ENCODE measurements at regions not wholly inside any gene's neighbourhood (a gene's known extent, or its start where the extent isn't known, plus 50 kb on each side); places are given as distances from the start of the nearest gene placed in this dataset.
"Not testable (repeated sequence)": the region's sequence is repeated elsewhere in the genome, so short reads cannot be mapped to it uniquely, and the experiment has no call there.

DNA sequence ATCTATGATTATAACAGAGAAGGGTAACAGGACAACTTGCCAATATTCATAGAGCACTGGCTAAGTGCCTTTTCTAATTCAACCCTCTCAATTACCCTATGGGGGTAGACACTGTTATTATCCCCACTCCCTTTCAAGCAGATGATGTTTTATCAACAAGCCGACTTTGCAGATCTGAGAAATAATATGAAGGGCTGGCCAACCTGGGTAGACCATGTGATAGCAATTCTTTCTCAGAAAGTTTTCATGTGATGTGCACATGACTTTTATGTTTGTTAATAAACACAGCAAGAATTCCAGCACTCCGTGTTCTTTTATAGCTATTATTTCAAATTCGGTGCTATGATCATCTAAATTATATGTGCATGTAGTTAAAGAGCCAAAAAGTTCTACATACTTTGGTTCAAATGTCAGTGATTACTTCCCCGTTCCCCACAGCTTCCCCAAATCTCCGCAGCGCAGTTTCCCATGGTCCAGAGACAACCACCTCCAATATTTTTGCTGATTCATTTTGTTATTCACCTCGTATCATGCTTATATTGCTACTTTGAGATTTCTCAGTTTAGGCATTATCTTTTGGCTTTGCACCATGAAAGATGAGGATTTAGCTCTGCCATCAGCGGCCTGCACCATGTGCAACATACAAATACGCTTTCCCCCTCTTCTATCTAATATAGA lies 96.7 kb upstream of the GADD45A start:
- no peak for FAIRE-seq

DNA sequence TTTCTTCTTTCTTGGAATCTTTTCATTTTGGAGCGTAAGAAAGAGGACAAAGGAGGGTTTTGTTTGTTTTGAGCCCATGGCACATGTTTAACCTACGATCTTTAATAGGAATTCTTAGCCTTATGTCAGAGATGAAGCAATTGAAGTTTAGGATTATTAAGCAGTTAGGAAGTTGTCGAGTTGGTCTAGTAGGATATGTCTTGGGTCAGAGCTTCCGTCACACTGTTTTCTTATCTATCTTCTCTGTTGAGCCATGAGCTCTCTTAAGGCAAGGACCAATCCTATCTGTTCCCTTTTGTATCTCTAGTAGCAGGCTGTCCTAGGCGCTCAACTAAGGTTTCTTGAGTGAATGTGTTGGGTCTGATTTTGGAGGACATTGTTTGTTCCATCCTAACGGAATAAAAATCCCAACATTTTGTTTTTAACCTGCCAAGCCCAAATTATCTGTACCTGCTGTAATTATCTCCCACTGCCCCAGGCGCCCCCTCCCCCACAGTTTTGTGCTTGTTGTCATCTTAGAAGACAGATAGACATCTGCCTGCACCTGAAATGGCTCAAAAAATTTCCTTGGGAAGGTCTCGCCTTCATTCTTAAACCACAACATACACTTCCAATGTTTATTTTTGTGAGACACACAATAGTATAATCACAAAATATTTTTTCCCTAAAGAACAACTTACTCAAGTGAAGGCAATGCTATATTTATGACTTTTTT lies 95.3 kb upstream of the GADD45A start:
- FAIRE-seq = no peak

DNA sequence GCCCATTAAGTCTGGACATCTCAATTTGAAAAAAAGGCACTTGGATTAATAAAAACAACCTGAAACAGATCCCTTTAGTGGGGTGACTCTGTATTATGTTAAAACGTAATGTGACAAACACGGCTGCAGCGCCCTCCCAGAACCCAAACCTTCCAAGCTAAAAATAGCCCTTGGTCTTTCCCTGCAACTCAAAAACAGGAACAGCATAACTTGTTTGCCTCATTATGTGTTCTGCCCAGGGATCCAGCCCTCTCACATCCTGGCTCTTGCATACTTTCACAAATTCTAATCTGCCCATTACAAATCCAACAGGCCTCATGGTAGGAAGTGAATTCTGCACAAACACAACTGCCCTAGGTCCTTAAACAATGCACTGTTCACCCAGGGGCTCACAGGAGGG lies 94.7 kb upstream of the GADD45A start:
- FAIRE-seq = no peak

DNA sequence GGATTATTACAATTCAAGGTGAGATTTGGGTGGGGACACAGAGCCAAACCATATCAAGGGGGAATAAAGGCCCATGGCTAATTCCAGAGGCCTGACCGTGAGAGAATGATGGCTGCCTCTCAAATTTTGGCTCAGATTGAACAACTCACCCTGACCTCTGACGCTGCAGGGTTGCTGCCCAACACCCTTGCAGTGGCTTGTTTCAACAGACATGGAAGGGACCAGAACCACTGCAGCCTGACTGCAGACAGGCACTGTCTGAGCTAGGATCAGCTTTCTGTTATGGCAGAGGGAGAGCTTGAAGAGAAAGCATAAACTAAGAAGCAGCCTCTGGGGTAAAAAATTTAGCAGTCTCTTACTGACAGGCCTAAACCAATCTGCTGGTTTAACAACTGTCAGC lies 90.2 kb upstream of the GADD45A start:
- FAIRE-seq = no peak

DNA sequence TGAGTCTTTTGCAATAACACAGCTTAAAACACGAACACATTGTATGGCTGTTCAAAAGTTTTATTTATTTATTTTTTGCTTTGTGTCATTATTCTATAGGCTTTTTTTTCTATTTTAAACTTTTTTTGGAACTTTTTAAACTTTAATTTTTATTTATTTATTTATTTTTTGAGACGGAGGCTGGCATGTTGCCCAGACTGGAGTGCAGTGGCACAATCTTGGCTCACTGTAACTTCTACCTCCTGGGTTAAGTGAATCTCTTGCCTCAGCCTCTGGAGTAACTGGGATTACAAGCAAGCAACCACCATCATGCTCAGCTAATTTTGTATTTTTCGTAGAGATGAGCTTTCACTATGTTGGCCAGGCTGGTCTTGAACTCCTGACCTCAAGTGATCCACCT lies 88.3 kb upstream of the GADD45A start:
- FAIRE-seq = no peak

DNA sequence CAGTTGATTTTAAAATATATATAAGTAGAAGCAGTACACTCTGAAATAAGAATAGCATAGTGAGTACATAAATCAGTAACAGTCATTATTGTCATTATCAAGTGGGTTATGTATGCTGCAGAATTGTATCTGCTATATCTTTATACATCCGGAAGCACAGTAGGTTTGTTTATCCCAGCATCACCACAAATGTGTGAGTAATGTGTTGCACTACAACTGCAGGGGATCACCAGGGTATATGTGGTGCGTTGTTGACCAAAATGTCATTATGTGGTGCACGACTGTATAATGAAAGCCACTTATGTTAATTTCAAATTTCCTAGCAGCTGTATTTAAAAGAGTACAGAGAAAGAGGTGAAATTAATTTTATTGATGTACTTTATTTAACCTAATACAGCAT lies 87.7 kb upstream of the GADD45A start:
- no peak for FAIRE-seq

DNA sequence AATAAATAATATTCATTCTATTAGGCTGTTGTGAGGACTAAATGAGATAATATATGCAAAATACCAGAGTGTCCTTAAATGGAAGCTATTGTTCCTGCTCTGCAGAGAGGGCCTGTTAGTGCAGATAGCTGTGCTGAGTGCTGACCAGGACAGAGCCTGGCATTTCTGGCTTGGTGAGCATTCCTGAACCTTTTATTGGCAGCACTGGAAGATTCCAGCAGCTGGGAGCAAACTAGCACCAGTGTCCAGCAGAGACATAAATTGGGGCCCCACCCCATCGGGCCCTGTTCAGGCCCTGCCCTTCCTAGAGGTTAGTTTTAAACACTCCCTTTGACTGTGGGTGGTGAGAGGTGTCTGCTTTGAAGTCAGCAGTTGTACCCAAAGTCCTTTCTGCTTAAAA lies 85.9 kb upstream of the GADD45A start:
- FAIRE-seq = no peak

DNA sequence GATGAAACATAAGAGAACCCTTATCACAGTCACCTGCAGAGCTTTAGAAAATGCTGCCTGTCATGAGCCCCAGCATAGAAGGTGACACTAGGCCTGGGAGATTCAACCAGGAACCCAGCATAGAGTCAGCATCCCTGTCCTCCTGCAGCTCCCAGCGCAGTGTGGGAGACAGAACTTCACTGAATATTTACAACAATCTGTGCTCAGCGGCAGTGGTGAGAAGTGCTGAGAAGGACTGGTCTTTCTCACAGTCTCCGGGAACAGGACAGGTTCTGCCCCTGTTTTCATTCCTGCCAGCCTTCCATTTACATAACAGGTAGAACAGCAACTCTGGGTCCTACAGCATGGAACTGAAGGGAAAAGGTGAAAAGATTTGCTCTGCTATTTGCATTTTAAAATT lies 83.5 kb upstream of the GADD45A start:
- no peak for FAIRE-seq

DNA sequence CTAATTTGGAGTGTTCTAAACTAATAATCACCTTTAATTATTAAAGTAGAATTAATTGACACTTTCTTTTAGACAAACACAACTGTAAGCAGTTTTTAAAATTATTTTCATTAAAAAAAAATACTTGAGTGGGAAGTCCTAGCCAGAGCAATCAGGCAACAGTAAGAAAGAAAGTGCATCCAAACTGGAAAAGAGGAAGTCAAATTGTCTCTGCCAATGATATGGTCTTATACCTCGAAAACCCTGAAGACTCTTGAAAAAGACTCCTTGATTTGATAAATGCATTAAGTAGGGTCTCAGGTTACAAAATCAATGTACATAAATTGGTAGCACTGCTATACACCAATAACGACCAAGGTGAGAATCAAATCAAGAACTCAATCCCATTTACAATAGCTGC lies 83.0 kb upstream of the GADD45A start:
- no peak for FAIRE-seq

DNA sequence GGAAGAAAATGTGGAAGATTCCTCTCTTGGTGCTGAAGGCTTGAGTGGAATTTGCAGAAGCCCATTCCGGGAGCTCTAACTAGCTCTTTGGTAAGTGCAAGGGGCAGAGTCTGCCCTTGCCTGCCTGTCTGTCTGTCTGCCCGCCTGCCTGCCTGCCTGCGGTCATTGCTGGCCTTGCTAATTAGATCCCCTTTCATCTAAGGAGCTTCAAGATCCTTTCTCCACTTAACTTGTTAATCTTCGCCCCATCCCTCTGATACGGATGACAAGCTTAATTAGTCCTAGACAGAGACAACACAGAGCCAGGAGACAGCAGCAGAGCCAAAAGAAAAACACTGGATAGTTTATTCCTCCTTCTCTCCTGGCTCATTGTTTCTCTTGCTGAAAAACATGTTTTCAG lies 80.2 kb upstream of the GADD45A start:
- no peak for FAIRE-seq

DNA sequence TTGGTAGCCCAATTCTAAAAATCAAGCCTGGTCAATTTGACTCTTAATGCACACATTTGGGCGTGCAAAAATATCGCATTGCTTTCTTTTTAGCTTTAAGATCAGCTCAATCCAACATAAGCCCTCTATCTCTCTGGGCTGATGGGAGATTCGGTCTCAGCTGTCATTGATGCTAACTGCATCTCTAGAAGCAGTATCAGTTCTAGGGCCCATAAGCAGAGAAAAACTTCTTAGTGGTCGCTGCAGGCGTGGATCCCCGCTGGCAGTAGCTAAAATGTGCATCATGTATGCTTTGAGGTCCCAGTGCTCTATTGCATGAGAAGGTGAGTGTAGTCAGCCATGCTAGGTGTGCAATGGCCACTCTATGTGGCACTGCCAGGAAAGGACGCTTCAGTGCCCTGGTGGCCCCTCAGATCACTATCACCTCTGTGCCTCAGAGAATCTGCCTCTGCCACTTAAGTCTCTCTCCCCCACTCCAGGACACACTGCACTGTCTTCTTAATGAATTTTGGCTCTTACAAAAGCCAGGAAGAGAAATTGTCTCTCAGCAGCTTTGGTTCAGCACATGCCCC lies 79.7 kb upstream of the GADD45A start:
- no peak for FAIRE-seq

DNA sequence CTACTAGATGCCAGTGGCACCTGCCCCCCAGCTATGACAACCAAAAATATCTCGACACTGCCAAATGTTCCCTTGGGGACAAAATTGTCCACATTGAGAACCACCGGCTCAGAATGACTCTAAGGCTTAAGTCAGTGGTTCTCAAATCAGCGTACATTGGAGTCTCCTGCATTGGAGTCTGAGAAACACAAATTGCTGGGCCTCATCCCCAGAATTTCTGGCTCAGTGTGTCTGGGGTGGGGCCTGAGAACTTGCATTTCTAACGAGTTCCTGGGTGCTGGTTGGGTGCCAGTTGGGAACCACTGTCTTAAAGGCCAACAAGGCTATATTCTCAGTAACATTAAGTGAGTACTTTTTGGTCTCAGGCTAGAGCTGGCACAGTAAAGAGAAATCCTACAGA lies 77.7 kb upstream of the GADD45A start:
- FAIRE-seq = no peak

DNA sequence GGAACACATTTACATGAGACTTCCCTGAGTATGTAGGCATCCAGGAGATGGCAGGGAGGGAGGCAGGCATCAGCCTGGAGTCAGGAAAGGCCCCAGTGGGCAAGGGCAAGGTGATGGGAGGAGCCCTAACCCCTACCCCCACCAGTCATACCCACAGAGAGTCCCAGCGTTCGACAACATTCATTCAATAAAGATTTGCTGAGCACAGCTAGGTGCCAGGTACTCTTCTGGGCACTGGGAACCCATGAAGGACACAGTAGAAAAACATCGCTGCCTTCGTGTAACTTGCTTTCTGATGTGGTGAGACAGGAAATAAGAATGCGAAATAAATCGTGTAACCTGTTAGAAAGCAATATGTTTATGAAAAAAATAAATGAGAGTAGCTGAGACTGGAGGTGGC lies 77.3 kb upstream of the GADD45A start:
- no peak for FAIRE-seq

DNA sequence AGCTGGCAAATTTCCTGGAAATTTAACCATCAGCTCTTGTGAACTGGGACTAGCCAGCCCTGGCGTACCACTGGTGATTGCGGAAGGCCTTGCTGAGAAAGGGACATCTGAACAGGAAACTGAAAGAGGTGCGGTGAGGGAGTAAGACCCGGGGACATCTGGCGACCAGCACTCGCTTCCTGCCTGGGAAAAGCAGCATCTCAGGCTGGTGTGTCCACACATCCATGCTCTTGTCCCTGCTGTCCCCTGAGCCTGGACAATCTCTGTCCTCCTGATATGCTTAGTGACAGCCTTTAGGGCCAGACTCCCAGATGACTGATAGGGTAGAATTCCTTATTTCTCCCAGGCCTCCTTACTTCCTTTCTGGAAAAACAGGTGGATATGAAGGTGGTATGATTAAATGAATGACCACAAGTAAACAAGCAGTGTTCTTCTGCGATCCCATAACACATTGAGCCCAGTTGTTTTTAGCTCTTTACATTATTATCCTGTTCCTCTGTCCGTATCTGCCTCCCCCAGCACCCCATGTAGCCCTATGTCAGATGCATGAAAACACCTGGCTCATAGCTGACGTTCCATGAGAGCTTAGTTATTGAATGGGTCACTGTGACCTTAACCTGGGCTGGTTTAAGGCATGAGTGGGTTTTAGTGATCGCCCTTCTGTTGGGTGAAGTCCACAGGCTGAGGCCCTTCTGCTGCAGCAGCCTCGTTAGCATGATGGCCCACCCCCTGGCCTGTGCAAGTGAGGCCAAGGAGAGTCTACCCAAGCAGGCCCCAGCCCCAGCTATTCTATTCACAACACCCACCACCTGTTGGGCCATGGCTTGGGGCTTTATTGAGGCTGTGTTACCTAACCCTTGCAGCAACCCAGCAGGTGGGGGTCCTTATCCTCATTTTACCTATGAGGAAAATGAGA lies 76.1 kb upstream of the GADD45A start:
- no peak for FAIRE-seq

DNA sequence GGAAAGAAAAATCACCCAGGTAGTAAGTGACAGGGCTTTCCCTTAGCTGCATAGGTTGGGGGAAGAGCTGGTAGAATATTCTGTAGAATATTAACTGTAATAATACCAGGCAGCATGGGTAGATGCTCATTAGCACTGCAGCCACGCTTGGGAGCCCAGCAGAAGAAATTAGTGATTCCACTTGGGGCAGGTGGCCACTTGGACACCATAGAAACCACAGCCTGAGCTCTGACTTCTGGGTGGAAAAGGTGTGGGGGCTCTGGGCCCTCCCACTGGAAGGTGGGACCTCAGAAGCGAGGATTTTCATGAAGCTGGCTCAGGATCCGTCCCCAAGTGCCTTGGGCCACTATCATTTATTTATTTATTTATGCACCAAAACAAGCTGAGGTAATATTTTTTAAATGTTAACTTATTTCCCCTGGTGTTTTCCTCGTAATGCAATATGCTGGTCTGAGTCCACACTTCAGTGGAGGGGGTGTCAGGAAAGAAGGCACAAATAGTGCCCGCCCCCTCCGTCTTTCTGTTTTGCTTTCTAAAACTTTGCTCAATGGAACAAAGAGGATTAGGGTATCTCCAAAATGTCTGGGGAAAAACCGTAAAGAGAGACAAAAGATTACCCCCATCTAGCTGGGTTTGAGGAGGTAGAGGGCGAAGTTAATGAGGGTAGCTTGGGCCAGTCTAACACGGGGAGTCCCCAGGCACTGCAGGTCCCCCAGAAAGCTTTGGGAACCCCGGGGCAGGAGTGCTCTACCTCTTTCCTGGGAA lies 75.2 kb upstream of the GADD45A start:
- no peak for FAIRE-seq

DNA sequence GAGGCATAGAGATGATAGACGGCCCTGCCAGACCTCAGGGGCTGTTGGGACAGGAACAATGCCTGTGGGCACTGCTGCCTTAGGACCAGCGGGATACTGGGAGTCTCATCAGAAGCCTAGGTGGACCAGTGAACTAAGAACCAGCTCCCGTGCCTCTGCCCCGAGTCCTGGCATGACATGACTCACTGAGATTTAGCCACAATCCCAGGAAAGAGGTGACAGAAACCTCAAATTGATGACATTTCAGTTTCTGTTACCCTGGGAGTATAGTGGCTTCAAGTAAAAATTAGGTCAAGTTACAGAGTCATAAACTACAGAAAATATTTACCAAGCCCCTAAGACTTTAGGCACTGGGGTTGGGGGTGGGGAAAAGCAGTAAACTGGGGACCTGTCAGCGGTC lies 74.6 kb upstream of the GADD45A start:
- FAIRE-seq = no peak

DNA sequence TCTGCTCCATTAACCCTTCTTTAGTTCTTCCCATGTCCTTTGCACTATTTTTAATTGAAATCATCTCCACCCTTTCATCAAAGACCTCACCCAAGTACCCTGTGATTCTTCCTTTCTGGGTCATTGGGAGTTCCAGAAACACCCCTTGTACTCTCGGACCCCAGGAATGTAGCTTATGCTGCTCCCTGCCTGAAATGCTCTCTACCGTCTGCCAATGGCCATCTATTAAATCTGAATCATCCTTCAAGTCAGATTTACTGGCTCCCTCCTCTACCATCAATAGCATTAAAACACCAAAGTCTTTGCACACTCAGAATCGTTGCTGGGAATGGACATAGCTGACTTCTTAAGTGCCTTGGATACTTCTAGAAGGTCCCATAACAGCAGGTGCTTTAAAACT lies 73.2 kb upstream of the GADD45A start:
- FAIRE-seq = no peak

DNA sequence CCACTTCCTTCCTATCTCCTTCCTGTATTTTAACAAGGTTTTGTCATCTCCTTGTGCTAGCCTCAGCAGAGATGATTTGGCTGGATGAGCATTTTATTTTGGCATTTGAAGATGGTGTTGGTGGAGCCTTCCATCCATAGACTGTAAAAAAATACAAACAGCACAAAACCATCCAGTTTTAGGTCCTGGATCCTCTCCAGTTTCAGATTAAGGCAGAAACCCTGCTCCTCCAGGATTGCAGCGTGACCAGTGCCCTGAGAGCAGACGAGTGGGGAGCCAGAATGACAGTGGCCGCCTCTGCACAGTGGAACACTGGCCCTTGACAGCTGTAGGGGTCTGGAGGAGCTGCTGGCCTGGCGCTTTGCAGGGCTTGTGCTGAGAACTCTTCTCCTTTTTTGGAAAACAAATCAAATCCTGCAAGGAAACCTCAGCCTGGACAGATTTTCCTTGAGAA lies 72.2 kb upstream of the GADD45A start:
- FAIRE-seq = no peak

DNA sequence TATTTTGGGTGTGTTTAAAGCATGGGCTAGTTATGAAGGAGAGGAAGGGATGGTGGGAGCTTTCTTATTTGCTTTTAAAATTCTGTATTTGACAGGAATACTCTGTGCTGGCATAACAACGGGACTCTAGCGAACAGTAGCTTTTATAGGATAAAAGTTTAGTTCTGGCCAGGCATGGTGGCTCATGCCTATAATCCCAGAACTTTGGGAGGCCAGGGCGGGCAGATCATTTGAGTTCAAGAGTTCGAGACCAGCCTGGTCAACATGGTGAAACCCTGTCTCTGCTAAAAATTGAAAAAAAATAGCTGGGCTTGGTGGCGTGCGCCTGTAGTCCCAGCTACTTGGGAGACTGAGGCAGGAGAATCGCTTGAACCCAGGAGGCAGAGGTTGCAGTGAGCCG lies 71.5 kb upstream of the GADD45A start:
- FAIRE-seq = not testable (repeated sequence)

DNA sequence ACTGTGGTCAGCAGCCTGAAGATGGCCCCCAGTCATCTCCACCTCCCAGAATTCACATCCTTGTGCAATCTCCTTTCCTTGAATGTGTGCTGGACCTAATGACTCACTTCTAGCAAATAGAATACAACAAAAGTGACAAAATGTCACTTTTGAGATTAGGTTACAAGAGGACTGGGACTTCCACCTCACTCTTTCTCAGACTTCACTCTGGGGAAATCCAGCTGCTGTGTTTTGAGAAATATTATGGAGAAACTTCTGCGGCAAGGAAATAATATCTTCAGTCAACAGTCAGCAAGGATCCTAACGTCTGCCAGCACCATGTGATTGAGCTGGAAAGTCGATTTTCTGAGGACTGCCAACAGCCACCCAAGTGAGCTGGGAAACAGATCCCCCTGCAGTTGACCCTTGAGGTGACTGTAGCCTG lies 70.5 kb upstream of the GADD45A start:
- FAIRE-seq = no peak

DNA sequence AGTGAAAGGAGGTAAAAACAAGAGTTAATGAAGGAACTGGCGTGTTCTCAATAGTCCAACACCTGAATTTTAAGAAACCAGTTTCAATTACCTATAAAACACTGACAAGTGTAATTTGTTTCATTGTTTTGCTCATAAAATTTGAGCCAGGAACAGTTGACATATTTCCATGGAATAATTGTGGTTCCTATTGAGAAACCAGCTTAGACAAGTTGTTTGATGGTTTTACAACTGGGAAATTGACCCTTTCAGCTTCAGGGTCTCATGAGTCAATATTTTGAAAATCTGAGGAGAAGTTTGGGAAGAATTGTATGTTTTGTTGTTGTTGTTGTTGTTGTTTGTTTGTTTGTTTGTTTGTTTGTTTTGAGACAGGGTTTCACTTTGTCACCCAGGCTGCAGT lies 69.1 kb upstream of the GADD45A start:
- no peak for FAIRE-seq

DNA sequence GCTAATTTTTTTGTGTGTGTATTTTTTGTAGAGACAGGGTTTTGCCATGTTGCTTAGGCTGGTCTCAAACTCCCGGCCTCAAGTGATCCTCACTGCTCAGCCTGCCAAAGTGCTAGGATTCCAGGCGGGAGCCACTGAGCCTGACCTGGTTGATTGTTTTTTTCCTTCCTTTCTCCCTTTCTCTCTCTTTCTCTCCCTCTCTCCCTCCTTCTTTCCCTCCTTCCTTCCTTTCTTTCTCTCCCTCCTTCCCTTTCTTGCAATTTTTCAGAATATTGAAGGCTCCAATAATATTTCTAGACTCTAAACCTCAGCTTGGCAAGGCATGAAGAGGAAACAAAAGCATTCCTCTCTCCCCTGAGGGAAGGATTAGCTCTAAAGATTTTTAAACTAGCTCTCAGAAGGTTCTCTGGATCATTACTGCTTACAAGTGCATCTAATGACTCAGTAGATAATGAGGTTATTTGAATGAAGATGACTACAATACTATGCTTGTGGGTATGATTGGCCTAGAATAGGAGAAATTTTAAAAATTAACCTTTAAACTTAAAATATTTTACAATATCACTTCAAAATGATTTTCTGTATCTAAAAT lies 68.5 kb upstream of the GADD45A start:
- FAIRE-seq = no peak

Data from TTC549 (cell line).